Adrenal gland (tissue), 5 donors: ENCODE measurements at regions not wholly inside any gene's neighbourhood (a gene's known extent, or its start where the extent isn't known, plus 50 kb on each side); places are given as distances from the start of the nearest gene placed in this dataset.

Experiments used
- CTCF ChIP-seq, 6 experiments: fragments of 450-650 bp in 4 of 6; fragments of 200-600 bp in 2 of 6; sonication (generic) in 1 of 6; IDR thresholded peaks; 1 replicate in 5 of 6; 2 replicates in 1 of 6; pipeline versions ENCODE4 v1.5.1 to v1.8.0; 2016 to 2021; ENCODE audit warnings: antibody characterized with exemption in 6 of 6, mild to moderate bottlenecking in 2 of 6, moderate library complexity in 1 of 6
- POLR2A ChIP-seq, 2 donors: fragments of 450-650 bp; IDR thresholded peaks; one replicate each; pipeline ENCODE4 v1.6.1; 2017; ENCODE audit warnings: antibody characterized with exemption in 2 of 2, mild to moderate bottlenecking in 2 of 2, moderate library complexity in 1 of 2
- donor health status: DM: no; HTN: no; CAD: no.

GRCh38 chr12:92468358-92469020, 234.3 kb upstream of the PLEKHG7 start:
- no peak for TF ChIP-seq POLR2A (IDR thresholded peaks at IDR 0.05)
- TF ChIP-seq CTCF (IDR thresholded peaks at IDR 0.05) = no peak
